ENCODE measurements at regions not wholly inside any gene's neighbourhood (a gene's known extent, or its start where the extent isn't known, plus 50 kb on each side); places are given as distances from the start of the nearest gene placed in this dataset.

DNA sequence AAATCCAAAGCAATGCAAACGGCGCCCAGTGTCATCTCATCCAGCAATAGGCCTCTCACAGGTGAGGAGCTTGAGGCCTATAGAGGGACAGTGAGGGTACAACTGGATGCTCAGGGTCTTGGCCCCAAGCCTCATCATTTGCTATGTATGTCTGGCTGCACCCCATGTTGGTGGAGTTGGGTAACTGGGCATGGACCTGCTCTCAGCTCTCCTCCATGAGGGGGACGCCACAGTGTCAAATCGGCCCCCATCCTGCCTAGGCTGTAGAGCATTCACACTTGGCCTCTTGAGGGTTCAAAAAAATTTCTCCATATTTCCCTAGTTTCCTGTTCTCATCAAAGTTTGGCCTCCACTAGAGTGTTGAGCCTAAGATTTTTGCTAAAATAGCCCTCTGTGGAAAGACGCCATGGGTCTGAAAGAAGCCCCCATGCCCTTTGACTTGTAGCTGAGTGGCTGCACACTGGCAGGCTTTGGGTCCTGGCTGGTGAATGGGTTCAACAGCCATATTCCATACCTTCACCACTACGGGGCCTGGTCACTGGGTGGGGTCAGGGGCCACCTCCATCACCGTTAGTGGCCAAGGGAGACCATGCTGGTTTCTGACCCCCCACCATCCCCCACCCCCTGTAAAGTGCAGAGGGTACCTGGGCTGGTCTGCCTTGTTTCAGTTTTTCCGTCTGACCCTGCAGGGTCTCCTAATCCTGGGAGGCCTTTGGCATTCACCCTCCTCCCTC is 132.3 kb upstream of the TBX20 start:
- TF ChIP-seq GATA2 (IDR thresholded peaks at IDR 0.05; ENCODE audit: insufficient read depth, insufficient read length, low read depth, low read length), result no peak
- TF ChIP-seq CTCF (IDR thresholded peaks at IDR 0.05; ENCODE audit: extremely low read depth in 1 of 2, insufficient read depth in 1 of 2, low read depth in 1 of 2, low read length in 2 of 2), result no peak
- no peak for TF ChIP-seq EZH2 (IDR thresholded peaks at IDR 0.05; ENCODE audit: borderline replicate concordance, low read depth, low read length, severe bottlenecking)
- no peak for TF ChIP-seq POLR2A (IDR thresholded peaks at IDR 0.05; ENCODE audit: low read depth, low read length)
- TF ChIP-seq MAX (IDR thresholded peaks at IDR 0.05; ENCODE audit: insufficient read depth, insufficient read length), result no peak
- TF ChIP-seq JUN (IDR thresholded peaks at IDR 0.05; ENCODE audit: borderline replicate concordance, insufficient read depth, insufficient read length, low read depth), result no peak
- TF ChIP-seq POLR2AphosphoS5 (IDR thresholded peaks at IDR 0.05; ENCODE audit: insufficient read depth, low read depth, low read length), result no peak
- no peak for TF ChIP-seq MYC (IDR thresholded peaks at IDR 0.05; ENCODE audit: low read depth, low read length)
